OCI-LY1 (cell line): ENCODE measurements at regions not wholly inside any gene's neighbourhood (a gene's known extent, or its start where the extent isn't known, plus 50 kb on each side); places are given as distances from the start of the nearest gene placed in this dataset.
"Not testable (repeated sequence)": the region's sequence is repeated elsewhere in the genome, so short reads cannot be mapped to it uniquely, and the experiment has no call there.

Experiments used
- CTCF ChIP-seq: fragments of 200-600 bp; sonication (generic), shearing (Covaris generic); IDR thresholded peaks from 2 replicates; pipeline ENCODE4 v1.5.1; 2017; ENCODE audit warnings: mild to moderate bottlenecking, antibody characterized with exemption, low read length, moderate library complexity, mixed read lengths
- EZH2 ChIP-seq: fragments of 200-600 bp; sonication (generic), shearing (Covaris generic); IDR thresholded peaks from 2 replicates; pipeline ENCODE4 v1.8.0; 2017; ENCODE audit warnings: borderline replicate concordance, mixed run types, mild to moderate bottlenecking, antibody characterized with exemption, low read length, moderate library complexity, mixed read lengths

- TF ChIP-seq CTCF, EZH2: not testable (repeated sequence)
These were observed 99.4 kb upstream of the CHD1 start for GRCh38 chr5:99028170-99028569.
